IPS-20b (cell line): ENCODE measurements at regions not wholly inside any gene's neighbourhood (a gene's known extent, or its start where the extent isn't known, plus 50 kb on each side); places are given as distances from the start of the nearest gene placed in this dataset.
"Not testable (repeated sequence)": the region's sequence is repeated elsewhere in the genome, so short reads cannot be mapped to it uniquely, and the experiment has no call there.

Experiments used
- H3K27ac ChIP-seq: one replicate; pipeline ENCODE4 v1.5.1; 2013; ENCODE audit warnings: low read length
- H3K27me3 ChIP-seq: 2 replicates; pipeline ENCODE4 v1.6.1; 2013; ENCODE audit warnings: mild to moderate bottlenecking, low read length, inconsistent platforms; ENCODE audit not compliant: insufficient read depth
- H3K36me3 ChIP-seq: 2 replicates; pipeline ENCODE4 v1.6.1; 2013; ENCODE audit warnings: low read depth, mild to moderate bottlenecking, inconsistent platforms, low read length, moderate library complexity; ENCODE audit not compliant: insufficient read depth
- H3K4me1 ChIP-seq: 2 replicates; pipeline ENCODE4 v1.6.1; 2013; ENCODE audit warnings: mild to moderate bottlenecking, control low read depth, inconsistent platforms, low read length, moderate library complexity; ENCODE audit not compliant: insufficient read depth
- H3K4me3 ChIP-seq: 2 replicates; pipeline ENCODE4 v1.5.1; 2013; ENCODE audit warnings: mild to moderate bottlenecking, low read length, inconsistent platforms
- H3K9ac ChIP-seq: 2 replicates; pipeline ENCODE4 v1.6.1; 2013; ENCODE audit warnings: low read depth, mild to moderate bottlenecking, inconsistent platforms, low read length, moderate library complexity
- H3K9me3 ChIP-seq: 2 replicates; pipeline ENCODE4 v1.6.1; 2013; ENCODE audit warnings: mild to moderate bottlenecking, low read depth, low read length, inconsistent platforms; ENCODE audit not compliant: insufficient read depth

DNA sequence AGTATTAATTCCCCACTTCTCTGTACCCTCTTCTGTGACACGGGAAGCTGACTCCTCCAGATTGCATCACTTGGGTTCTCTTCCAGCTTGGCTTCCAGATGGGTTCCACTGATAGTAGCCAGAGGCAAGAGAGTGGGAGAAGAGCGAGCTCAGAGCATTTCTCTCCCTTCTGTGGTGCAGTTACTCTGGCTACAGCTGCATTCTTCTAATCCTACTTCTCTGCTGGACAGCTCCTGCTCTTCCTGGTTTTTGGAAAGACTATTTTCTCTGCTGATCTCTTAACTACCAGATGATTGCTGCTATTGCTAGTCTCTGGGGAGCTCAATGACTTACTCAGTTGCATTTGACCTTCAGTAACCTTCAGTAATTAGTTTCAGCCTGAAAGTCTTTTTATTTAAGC is 187.5 kb upstream of the MAP2 start:
- H3K4me3 ChIP-seq = no peak overlapping the region
- no peak overlapping the region for H3K9ac ChIP-seq
- 0 out of 2 replicates have a peak, but pooled peaks cover 2% of the 10 kb centered on the region for H3K9me3 ChIP-seq
- peaks cover 5% of the 10 kb centered on the region; the same call in 1 of the 2 replicates for H3K4me1 ChIP-seq
- no peaks in the 10 kb centered on the region for H3K36me3 ChIP-seq
- no peak overlapping the region for H3K27ac ChIP-seq
- no peaks in the 10 kb centered on the region for H3K27me3 ChIP-seq

DNA sequence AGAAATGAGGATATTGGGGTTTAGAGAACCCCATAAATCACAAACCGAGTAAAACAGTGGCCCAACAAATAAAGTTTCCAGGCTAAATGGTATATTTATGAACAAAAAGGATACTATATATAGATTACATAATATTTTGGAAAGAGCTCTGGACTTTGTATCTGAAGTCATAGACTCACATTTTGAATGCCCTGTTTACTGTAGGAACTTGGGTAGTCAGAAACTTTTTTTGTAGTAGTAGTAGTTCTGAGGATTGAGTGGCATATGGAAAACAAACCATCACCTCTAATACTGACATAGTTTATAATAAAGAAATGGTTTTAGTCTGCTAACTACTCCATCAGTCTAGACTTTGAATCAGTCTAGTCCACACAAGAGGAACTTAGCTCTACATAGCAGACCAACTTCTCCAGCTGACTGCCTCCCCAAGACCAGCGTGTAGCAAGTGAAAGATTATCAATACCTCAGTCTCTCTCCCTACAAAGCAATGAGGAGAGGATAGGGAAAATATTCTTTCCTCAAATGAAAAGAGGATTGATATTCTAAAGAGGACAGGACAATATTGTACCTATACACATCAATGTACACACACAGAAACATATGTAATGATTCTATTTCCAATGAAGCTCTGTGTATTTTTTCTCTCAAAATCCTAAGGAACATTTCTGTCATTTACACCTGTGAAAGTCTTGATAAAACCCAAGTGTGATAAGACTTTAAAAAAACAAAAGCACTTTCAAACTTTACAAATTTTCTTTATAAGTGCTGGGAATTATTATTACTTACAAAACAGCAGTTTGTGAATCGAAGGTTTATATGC is 184.9 kb upstream of the MAP2 start:
- H3K9ac ChIP-seq = no peak overlapping the region
- no peak overlapping the region for H3K27ac ChIP-seq
- 0 out of 2 replicates have a peak, but pooled peaks cover 4% of the 10 kb centered on the region for H3K9me3 ChIP-seq
- H3K27me3 ChIP-seq = no peaks in the 10 kb centered on the region
- peaks cover 5% of the 10 kb centered on the region; the same call in 1 of the 2 replicates for H3K4me1 ChIP-seq
- no peak overlapping the region for H3K4me3 ChIP-seq
- H3K36me3 ChIP-seq = no peaks in the 10 kb centered on the region

DNA sequence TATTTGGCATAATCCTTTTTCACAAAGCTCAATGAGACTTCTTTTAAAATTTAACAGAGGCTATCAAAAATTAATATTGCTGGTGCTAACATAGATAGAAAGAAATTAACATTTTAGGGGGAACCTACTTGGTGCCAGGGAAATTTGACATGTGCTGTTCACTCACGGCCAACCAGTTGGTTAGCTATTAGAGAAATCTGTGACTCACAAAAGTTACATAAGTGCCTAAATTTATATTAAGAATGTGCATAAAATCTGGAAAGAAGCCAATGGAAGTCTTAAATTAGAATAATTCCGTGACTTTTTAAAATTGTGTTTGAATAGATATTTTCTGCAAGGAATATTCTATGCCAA is 184.3 kb upstream of the MAP2 start:
- H3K27ac ChIP-seq = no peak overlapping the region
- H3K4me3 ChIP-seq = no peak overlapping the region
- H3K27me3 ChIP-seq = no peaks in the 10 kb centered on the region
- H3K9ac ChIP-seq = no peak overlapping the region
- H3K9me3 ChIP-seq = 0 out of 2 replicates have a peak, but pooled peaks cover 4% of the 10 kb centered on the region
- peaks cover 5% of the 10 kb centered on the region; the same call in 1 of the 2 replicates for H3K4me1 ChIP-seq
- no peaks in the 10 kb centered on the region for H3K36me3 ChIP-seq

DNA sequence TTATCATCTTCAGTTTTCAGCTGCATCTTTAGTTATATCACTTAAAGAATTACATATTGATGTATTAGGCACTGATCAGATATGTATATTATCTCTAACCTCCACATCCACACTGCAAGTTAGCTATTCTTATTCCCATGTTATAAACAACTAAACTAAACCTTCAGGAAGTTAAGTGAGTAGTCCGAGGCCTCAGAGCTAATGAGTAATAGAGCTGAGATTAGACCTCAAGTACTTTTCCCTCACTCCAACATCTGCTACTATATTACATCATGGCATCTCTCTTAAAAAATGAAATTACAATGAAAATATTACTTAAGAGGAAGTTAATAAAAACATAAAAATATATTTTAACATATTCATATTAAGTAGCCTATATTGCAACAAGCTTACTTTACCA is 183.6 kb upstream of the MAP2 start:
- Histone ChIP-seq H3K9me3 (0 out of 2 replicates have a peak, but pooled peaks cover 4% of the 10 kb centered on the region), H3K4me1 (peaks cover 5% of the 10 kb centered on the region; the same call in 1 of the 2 replicates), H3K4me3 (no peak overlapping the region), H3K27me3 (no peaks in the 10 kb centered on the region), H3K9ac (no peak overlapping the region), H3K27ac (no peak overlapping the region), H3K36me3 (no peaks in the 10 kb centered on the region)

DNA sequence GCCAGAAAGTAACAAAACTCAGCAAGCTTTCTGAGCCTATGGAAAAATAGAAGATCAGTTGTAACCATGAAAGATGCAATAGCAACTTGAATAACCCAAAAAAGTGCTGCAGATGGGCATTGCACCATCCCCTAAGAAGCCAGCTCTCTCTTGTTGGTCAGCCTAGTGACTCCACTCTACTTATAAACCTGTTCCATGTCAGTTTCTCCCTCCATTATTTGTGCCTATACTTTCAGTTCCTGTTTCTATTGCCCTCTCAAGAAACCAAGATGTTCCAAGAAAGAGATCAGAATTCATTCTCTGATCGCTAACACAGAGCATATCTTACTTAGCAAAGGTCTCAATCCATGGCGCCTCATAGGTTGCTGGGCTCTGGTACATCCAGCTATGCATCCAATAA is 170.3 kb upstream of the MAP2 start:
- Histone ChIP-seq H3K27me3 (no peaks in the 10 kb centered on the region), H3K4me1 (no peaks in the 10 kb centered on the region)

DNA sequence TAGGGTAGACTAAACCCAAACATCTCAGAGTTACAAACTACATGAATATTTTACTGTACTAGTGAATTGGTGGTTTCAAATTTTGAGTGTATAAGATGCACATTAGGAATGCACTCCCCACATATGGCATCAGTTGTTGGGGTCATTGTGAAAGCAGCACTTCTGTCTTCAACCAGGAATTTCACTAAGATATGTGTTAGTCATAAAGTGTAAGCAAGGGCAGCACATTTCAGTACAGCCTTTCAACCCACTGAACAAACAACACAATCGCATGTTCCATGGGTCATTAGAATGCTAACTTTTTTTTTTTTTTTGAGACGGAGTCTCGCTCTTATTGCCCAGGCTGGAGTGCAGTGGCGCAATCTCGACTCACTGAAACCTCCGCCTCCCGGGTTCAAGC is 164.1 kb upstream of the MAP2 start:
- Histone ChIP-seq H3K36me3 (no peaks in the 10 kb centered on the region), H3K27me3 (no peaks in the 10 kb centered on the region), H3K27ac (no peak overlapping the region), H3K9ac (no peak overlapping the region), H3K4me3 (no peak overlapping the region), H3K9me3 (peaks cover 9% of the 10 kb centered on the region; the same call in 1 of the 2 replicates), H3K4me1 (no peaks in the 10 kb centered on the region)

More for the DNA sequence above, 170.3 kb upstream of the MAP2 start:
- H3K36me3 ChIP-seq = no peaks in the 10 kb centered on the region
- peaks cover 9% of the 10 kb centered on the region; the same call in 1 of the 2 replicates for H3K9me3 ChIP-seq
- no peak overlapping the region for H3K4me3 ChIP-seq
- H3K27ac ChIP-seq = no peak overlapping the region
- no peak overlapping the region for H3K9ac ChIP-seq

DNA sequence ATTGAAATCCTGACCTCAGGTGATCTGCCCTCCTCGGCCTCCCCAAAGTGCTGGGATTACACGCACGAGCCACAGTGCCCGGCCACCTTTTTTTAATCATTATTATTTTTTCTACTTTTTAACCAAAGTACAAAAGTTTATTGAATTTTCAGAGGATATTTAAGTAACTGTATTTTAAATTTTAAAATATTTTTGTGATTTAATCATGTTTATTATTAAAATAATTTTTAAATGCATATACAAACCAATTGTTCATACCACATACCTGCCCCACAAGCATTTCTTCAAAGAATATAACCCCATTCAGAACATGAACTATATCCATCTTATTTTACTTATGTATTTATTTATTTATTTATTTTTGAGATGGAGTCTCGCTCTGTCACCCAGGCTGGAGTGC is 163.6 kb upstream of the MAP2 start:
- no peaks in the 10 kb centered on the region for H3K4me1 ChIP-seq
- H3K27ac ChIP-seq = no peak overlapping the region
- no peaks in the 10 kb centered on the region for H3K36me3 ChIP-seq
- H3K9me3 ChIP-seq = peaks cover 9% of the 10 kb centered on the region; the same call in 1 of the 2 replicates
- H3K9ac ChIP-seq = no peak overlapping the region
- H3K4me3 ChIP-seq = no peak overlapping the region
- no peaks in the 10 kb centered on the region for H3K27me3 ChIP-seq

DNA sequence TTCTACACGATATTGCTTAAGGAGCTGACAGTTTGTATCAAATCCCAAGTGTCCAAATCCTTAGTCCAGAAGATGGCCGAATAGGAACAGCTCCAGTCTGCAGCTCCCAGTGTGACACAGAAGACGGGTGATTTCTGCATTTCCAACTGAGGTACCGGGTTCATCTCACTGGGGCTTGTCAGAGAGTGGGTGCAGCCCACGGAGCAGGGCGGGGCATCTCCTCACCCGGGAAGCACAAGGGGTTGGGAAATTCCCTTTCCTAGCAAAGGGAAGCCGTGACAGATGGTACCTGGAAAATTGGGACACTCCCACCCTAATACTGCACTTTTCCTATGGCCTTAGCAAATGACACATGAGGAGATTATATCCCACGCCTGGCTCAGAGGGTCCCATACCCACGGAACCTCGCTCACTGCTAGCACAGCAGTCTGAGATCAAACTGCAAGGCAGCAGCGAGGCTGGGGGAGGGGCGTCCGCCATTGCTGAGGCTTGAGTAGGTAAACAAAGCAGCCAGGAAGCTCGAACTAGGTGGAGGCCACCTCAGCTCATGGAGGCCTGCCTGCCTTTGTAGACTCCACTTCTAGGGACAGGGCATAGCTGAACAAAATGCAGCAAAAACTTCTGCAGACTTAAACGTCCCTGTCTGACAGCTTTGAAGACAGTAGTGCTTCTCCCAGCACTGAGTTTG is 162.3 kb upstream of the MAP2 start:
- H3K4me3 ChIP-seq, H3K9ac ChIP-seq: not testable (repeated sequence)

DNA sequence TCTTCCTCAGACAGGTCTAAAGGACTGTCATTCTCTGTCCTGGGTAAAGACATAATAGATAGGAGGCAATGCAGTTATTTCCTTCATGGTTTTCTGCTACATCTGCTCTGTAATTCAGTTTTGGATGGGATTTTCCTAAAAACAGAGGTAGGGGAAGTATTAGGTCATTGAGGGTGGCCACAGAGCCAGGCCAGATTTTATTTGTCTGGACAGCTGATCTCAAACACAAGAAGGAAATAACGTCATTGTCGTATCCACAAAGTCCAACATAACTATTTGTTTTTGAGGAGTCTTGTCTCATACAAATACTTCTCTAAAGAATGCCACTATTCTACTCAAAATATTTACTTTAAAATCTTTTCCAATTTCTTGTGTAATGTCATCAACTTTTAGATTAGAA is 154.8 kb upstream of the MAP2 start:
- Histone ChIP-seq H3K27ac (no peak overlapping the region), H3K4me1 (no peaks in the 10 kb centered on the region), H3K4me3 (no peak overlapping the region), H3K36me3 (no peaks in the 10 kb centered on the region), H3K27me3 (no peaks in the 10 kb centered on the region), H3K9me3 (no peaks in the 10 kb centered on the region), H3K9ac (no peak overlapping the region)

More for the DNA sequence above, 162.3 kb upstream of the MAP2 start:
- not testable (repeated sequence) for H3K4me1 ChIP-seq, H3K27me3 ChIP-seq, H3K9me3 ChIP-seq, H3K27ac ChIP-seq, H3K36me3 ChIP-seq

DNA sequence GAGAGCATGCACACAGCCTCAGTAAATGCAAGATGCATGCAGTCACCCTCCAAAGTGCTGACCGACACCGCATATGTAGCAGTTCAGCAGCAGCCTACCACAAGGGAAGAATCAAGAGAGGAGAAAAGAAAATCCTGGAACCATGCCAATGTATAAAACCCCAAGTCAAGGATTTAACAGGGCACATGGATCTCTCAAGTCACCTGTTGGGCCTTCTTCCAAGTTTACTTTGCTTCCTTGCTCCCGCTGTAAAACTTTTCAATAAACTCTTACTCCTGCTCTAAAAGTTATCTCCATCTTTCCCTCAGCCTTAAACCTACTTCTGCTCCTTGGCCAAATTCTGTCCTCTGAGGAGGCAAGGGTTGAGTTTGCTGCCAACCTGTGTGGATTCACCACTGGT is 147.8 kb upstream of the MAP2 start:
- no peaks in the 10 kb centered on the region for H3K9me3 ChIP-seq
- H3K4me3 ChIP-seq = no peak overlapping the region
- H3K9ac ChIP-seq = no peak overlapping the region
- no peaks in the 10 kb centered on the region for H3K36me3 ChIP-seq
- peaks cover 7% of the 10 kb centered on the region; the same call in 1 of the 2 replicates for H3K4me1 ChIP-seq
- H3K27ac ChIP-seq = no peak overlapping the region
- H3K27me3 ChIP-seq = no peaks in the 10 kb centered on the region

DNA sequence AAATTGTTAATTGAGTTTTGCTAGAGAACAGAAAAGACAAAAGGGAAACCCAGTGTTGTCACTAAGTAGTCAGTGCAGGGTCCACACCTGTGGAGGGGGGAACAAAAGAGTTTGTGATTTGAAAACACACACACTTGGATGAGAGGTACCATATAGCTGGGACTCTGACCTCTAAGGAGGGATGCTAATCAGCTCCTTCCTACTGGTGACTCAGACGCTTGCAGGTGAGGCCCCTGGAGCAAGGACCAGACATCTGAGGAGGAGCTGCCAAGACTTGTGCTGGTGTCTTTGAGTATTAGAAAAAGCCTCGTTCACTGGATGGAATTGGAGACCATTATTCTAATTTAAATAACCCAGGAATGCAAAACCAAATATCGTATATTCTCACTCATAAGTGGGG is 146.4 kb upstream of the MAP2 start:
- H3K27me3 ChIP-seq = no peaks in the 10 kb centered on the region
- no peaks in the 10 kb centered on the region for H3K36me3 ChIP-seq
- H3K4me3 ChIP-seq = no peak overlapping the region
- no peak overlapping the region for H3K9ac ChIP-seq
- peaks cover 7% of the 10 kb centered on the region; the same call in 1 of the 2 replicates for H3K4me1 ChIP-seq
- no peak overlapping the region for H3K27ac ChIP-seq
- H3K9me3 ChIP-seq = no peaks in the 10 kb centered on the region

DNA sequence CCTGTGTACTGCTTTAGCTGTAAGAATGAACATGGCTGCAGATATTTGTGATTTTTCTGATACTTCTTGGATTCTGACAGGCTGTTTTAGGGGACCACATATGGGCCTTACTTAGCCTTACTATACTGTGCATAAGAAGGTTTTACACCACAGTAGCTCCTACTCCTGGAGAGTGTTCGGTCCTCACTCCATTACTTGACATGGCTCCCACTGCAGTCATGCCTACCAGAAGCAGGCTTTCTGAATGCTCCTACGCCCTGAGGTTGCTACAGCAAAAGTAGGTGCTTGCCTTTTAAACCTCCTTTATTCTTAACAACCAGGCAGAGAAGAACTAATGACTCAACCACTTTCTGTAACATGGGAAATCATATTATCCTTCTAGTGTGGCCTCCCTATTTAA is 125.2 kb upstream of the MAP2 start:
- Histone ChIP-seq H3K27ac (peak overlapping the region; percentile 3), H3K9ac (peak overlapping the region; percentile 63; the same call in 1 of the 2 replicates), H3K4me3 (peak overlapping the region; percentile 75; the same call in 1 of the 2 replicates), H3K4me1 (peaks cover 14% of the 10 kb centered on the region; the same call in 1 of the 2 replicates), H3K27me3 (no peaks in the 10 kb centered on the region), H3K36me3 (peaks cover 18% of the 10 kb centered on the region), H3K9me3 (no peaks in the 10 kb centered on the region)
